Esophagus squamous epithelium (tissue), 4 donors: ENCODE measurements at regions not wholly inside any gene's neighbourhood (a gene's known extent, or its start where the extent isn't known, plus 50 kb on each side); places are given as distances from the start of the nearest gene placed in this dataset.

Source experiments
- CTCF ChIP-seq, 6 experiments: fragments of 450-650 bp in 4 of 6; fragments of 200-600 bp in 2 of 6; sonication (generic) in 2 of 6; IDR thresholded peaks; one replicate each; pipeline ENCODE4 v1.5.1; 2016 to 2019; ENCODE audit warnings: antibody characterized with exemption in 6 of 6, mild to moderate bottlenecking in 4 of 6, moderate library complexity in 4 of 6
- POLR2A ChIP-seq, 4 donors: fragments of 450-650 bp; IDR thresholded peaks; one replicate each; pipeline ENCODE4 v1.6.1; 2017; ENCODE audit warnings: antibody characterized with exemption in 4 of 4, mild to moderate bottlenecking in 4 of 4, moderate library complexity in 3 of 4

- TF ChIP-seq CTCF (IDR thresholded peaks at IDR 0.05) (no peak), POLR2A (IDR thresholded peaks at IDR 0.05) (no peak)
Measured at GRCh38 chr9:86839522-86839921, 107.8 kb downstream of the GAS1 start.
